ENCODE measurements at regions not wholly inside any gene's neighbourhood (a gene's known extent, or its start where the extent isn't known, plus 50 kb on each side); places are given as distances from the start of the nearest gene placed in this dataset.

GRCh38 chr4:30670206-30670605, 50.0 kb upstream of the PCDH7 start:
- TF ChIP-seq CTCF (conservative IDR thresholded peaks at IDR 0.05) (no peak), EZH2 (IDR thresholded peaks at IDR 0.05; ENCODE audit: low read depth) (no peak)
